HepG2 (cell line): ENCODE measurements at regions not wholly inside any gene's neighbourhood (a gene's known extent, or its start where the extent isn't known, plus 50 kb on each side); places are given as distances from the start of the nearest gene placed in this dataset.

Experiments
- ATAC-seq: fragments of 200-7000 bp; cut with Tn5 transposase; 3 replicates; pipeline ENCODE4 v1.9.1; 2020; ENCODE audit warnings: mild to moderate bottlenecking, moderate library complexity
- BruUV-seq: library from RNA; stranded (reverse); fragments of 400-500 nt; replicated peaks from 2 replicates; lab custom pipeline; 2021; lab: Mats Ljungman, UMichigan
- CTCF ChIA-PET: fragments of 300-600 bp; formaldehyde crosslinking; extraction: SDS; loops from one replicate; lab custom pipeline; 2021; ENCODE audit warnings: low total read pairs, inconsistent platforms, low intra/inter-chr PET ratio; lab: Yijun Ruan, JAX
- POLR2A ChIA-PET: fragments of 350-600 bp; sonication (Branson Sonifier 250); formaldehyde crosslinking; loops from one replicate; lab custom pipeline; 2020; ENCODE audit warnings: antibody characterized with exemption, inconsistent platforms; lab: Yijun Ruan, JAX
- DNase-seq: peaks from one replicate; pipeline ENCODE4 v3.0.0-alpha.2; 2015; ENCODE audit warnings: low spot score
- FAIRE-seq: peaks from 3 replicates; lab custom pipeline; 2011; peaks lifted over from hg19 to GRCh38; lab: Jason Lieb, UNC
- H2AFZ ChIP-seq: one replicate; pipeline ENCODE4 v1.6.1; 2011; ENCODE audit warnings: low read length, inconsistent platforms
- H3K27ac ChIP-seq: fragments of 300-600 bp; 3 replicates; pipeline ENCODE4 v1.8.0; 2011; ENCODE audit warnings: mixed run types, mild to moderate bottlenecking, mixed read lengths, low read length, inconsistent platforms; ENCODE audit not compliant: insufficient read depth; ENCODE audit errors: extremely low read length
- H3K27me3 ChIP-seq, 2 experiments: fragments of 200-600 bp in 1 of 2; 2 replicates in 1 of 2; 3 replicates in 1 of 2; pipeline versions ENCODE4 v1.6.0 to v1.8.0; 2011; ENCODE audit warnings: low read length in 2 of 2, mild to moderate bottlenecking in 2 of 2, moderate library complexity in 2 of 2, inconsistent platforms in 1 of 2; ENCODE audit not compliant: insufficient read depth in 2 of 2, control insufficient read depth in 1 of 2
- H3K36me3 ChIP-seq, 2 experiments: fragments of 200-600 bp in 1 of 2; replicated peaks in 1 of 2; 2 replicates in 1 of 2; 3 replicates in 1 of 2; pipeline versions ENCODE4 v1.5.1 to v1.8.0; 2011; ENCODE audit warnings: low read length in 2 of 2, inconsistent platforms in 1 of 2; ENCODE audit not compliant: insufficient read depth in 2 of 2, control insufficient read depth in 1 of 2
- H3K4me1 ChIP-seq: 2 replicates; pipeline ENCODE4 v1.5.1; 2012; ENCODE audit warnings: low read length, inconsistent platforms; ENCODE audit not compliant: insufficient read depth
- H3K4me2 ChIP-seq: 2 replicates; pipeline ENCODE4 v1.6.0; 2011; ENCODE audit warnings: low read depth, low read length, inconsistent platforms
- H3K4me3 ChIP-seq, 3 experiments: fragments of 200-600 bp in 1 of 3; sonication (generic), shearing (Covaris generic) in 1 of 3; replicated peaks in 1 of 3; 2 replicates each; pipeline ENCODE4 v1.5.1; 2011 to 2016; ENCODE audit warnings: low read length in 3 of 3, inconsistent platforms in 2 of 3, low read depth in 2 of 3, mild to moderate bottlenecking in 2 of 3, control low read depth in 1 of 3, mixed read lengths in 1 of 3; ENCODE audit not compliant: insufficient read depth in 1 of 3
- H3K79me2 ChIP-seq: one replicate; pipeline ENCODE4 v1.6.1; 2011; ENCODE audit warnings: low read length, inconsistent platforms; ENCODE audit not compliant: insufficient read depth
- H3K9ac ChIP-seq: 2 replicates; pipeline ENCODE4 v1.6.0; 2011; ENCODE audit warnings: mild to moderate bottlenecking, low read depth, low read length, inconsistent platforms; ENCODE audit not compliant: insufficient read depth
- H3K9me3 ChIP-seq: 2 replicates; pipeline ENCODE4 v1.5.1; 2012; ENCODE audit warnings: mild to moderate bottlenecking, low read length
- H4K20me1 ChIP-seq: 2 replicates; pipeline ENCODE4 v1.6.0; 2011; ENCODE audit warnings: inconsistent platforms, mild to moderate bottlenecking, low read length, moderate library complexity; ENCODE audit not compliant: insufficient read depth
- ARHGAP35 ChIP-seq: sonication (generic); formaldehyde crosslinking; IDR thresholded peaks from 2 replicates; pipeline ENCODE4 v1.9.0; 2022; ENCODE audit warnings: mild to moderate bottlenecking, inconsistent platforms, moderate library complexity, missing genetic modification reagents, borderline replicate concordance
- ARID5B ChIP-seq: IDR thresholded peaks from 2 replicates; pipeline ENCODE4 v1.4.0; 2020; ENCODE audit warnings: mild to moderate bottlenecking, missing genetic modification reagents
- ATF7 ChIP-seq, 2 experiments: fragments of 450-650 bp in 1 of 2; sonication (generic) in 1 of 2; formaldehyde crosslinking in 1 of 2; IDR thresholded peaks; 2 replicates each; pipeline versions ENCODE4 v1.4.0 to v1.6.1; 2016 to 2020; ENCODE audit warnings: antibody characterized with exemption in 1 of 2, mild to moderate bottlenecking in 1 of 2, missing genetic modification reagents in 1 of 2
- DBP ChIP-seq: sonication (generic); formaldehyde crosslinking; IDR thresholded peaks from 2 replicates; pipeline ENCODE4 v1.4.0; 2020; ENCODE audit warnings: missing genetic modification reagents; ENCODE audit errors: not compliant biosample characterization
- HDAC2 ChIP-seq: sonication (generic); formaldehyde crosslinking; IDR thresholded peaks from 2 replicates; pipeline ENCODE4 v1.4.0; 2020; ENCODE audit warnings: missing genetic modification reagents
- JUN ChIP-seq: sonication (generic); formaldehyde crosslinking; IDR thresholded peaks from 2 replicates; pipeline ENCODE4 v1.4.0; 2020; ENCODE audit warnings: mild to moderate bottlenecking, missing genetic modification reagents
- MYC ChIP-seq: sonication (generic); formaldehyde crosslinking; IDR thresholded peaks from 2 replicates; pipeline ENCODE4 v1.9.0; 2021; ENCODE audit warnings: missing genetic modification reagents, borderline replicate concordance
- NKX3-1 ChIP-seq: sonication (generic); formaldehyde crosslinking; IDR thresholded peaks from 2 replicates; pipeline ENCODE4 v1.5.0; 2020; ENCODE audit warnings: missing genetic modification reagents
- PRDM10 ChIP-seq: sonication (generic); formaldehyde crosslinking; IDR thresholded peaks from 2 replicates; pipeline ENCODE4 v1.4.0; 2020; ENCODE audit warnings: low read depth, missing genetic modification reagents
- RXRB ChIP-seq: IDR thresholded peaks from 2 replicates; pipeline ENCODE4 v1.6.1; 2016; ENCODE audit warnings: borderline replicate concordance, missing genetic modification reagents, missing compliant biosample characterization
- TEAD3 ChIP-seq: optimal IDR thresholded peaks from 2 replicates; pipeline ENCODE3; 2016; ENCODE audit warnings: borderline replicate concordance
- ZNF10 ChIP-seq: sonication (generic); formaldehyde crosslinking; IDR thresholded peaks from 2 replicates; pipeline ENCODE4 v1.4.0; 2020; ENCODE audit warnings: mild to moderate bottlenecking, low read depth, missing genetic modification reagents, borderline replicate concordance
- ZNF20 ChIP-seq: sonication (generic); formaldehyde crosslinking; IDR thresholded peaks from 2 replicates; pipeline ENCODE4 v1.4.0; 2020; ENCODE audit warnings: mild to moderate bottlenecking, moderate library complexity, missing genetic modification reagents
- ZNF772 ChIP-seq: sonication (generic); formaldehyde crosslinking; IDR thresholded peaks from 2 replicates; pipeline ENCODE4 v1.5.0; 2020; ENCODE audit warnings: mild to moderate bottlenecking, missing genetic modification reagents
- ZNF784 ChIP-seq: sonication (generic); formaldehyde crosslinking; IDR thresholded peaks from 2 replicates; pipeline ENCODE4 v1.5.1; 2020; ENCODE audit warnings: missing genetic modification reagents, mild to moderate bottlenecking, borderline replicate concordance
- WGBS: methylation state at CpG from one replicate; pipeline ENCODE4 v1.1.6; 2017; ENCODE audit warnings: low lambda C conversion rate; 5-methylcytosine and 5-hydroxymethylcytosine counted together
- in situ Hi-C: cut with HindIII; loops from 2 replicates; pipeline ENCODE4 v1.10.0; 2017; ENCODE audit warnings: low pct_unique_long_range_greater_than_20kb; ENCODE audit not compliant: extremely low pct_ligation_motif_present
- intact Hi-C: fragments of 100-400 bp; cut with micrococcal nuclease; formaldehyde crosslinking; loops from one replicate; pipeline ENCODE4 v1.10.0; 2022; ENCODE audit not compliant: unreplicated experiment

GRCh38 chr12:131471271-131471905 lies 239.5 kb upstream of the SFSWAP start:
- intact Hi-C loops = no loop called here
- POLR2A ChIA-PET = no interaction called here
- in situ Hi-C loops = loop anchor here (25.0 kb wide), 1 partner anchor 559 kb away; no protein-coding TSS in a partner anchor
- Histone ChIP-seq H3K4me3 (no peak overlapping the region; a peak in 1 of 6 replicates), H4K20me1 (no peaks in the 10 kb centered on the region), H3K27me3 (peaks cover 3 to 20% of the 10 kb centered on the region in 2 experiments; a peak in 4 of 5 replicates), H3K36me3 (no peaks in the 10 kb centered on the region), H3K27ac (no peak overlapping the region), H3K4me1 (no peaks in the 10 kb centered on the region), H3K4me2 (no peak overlapping the region; the same call in 1 of the 2 replicates), H3K79me2 (no peaks in the 10 kb centered on the region), H2AFZ (no peak overlapping the region), H3K9ac (no peak overlapping the region), H3K9me3 (no peaks in the 10 kb centered on the region)
- FAIRE-seq (no peak), DNase-seq (no peak), ATAC-seq (no peak)
- CTCF ChIA-PET = no interaction called here
- 7% methylated on average over 15 of the region's 20 CpGs for WGBS
- BruUV-seq = no TSS peak
- TF ChIP-seq ZNF20 (CRISPR knock-in tag) (no peak), MYC (CRISPR knock-in tag) (no peak), DBP (no peak), ZNF772 (CRISPR knock-in tag) (no peak), ARID5B (no peak), ARHGAP35 (CRISPR knock-in tag) (no peak), ZNF784 (CRISPR knock-in tag) (no peak), ATF7 (IDR thresholded peaks at IDR 0.05) (no peak), ATF7 (CRISPR knock-in tag; IDR thresholded peaks at IDR 0.05) (no peak), NKX3-1 (no peak), JUN (CRISPR knock-in tag) (no peak), ZNF10 (CRISPR knock-in tag) (no peak), PRDM10 (CRISPR knock-in tag) (no peak), TEAD3 (no peak), RXRB (CRISPR knock-in tag) (no peak), HDAC2 (CRISPR knock-in tag) (no peak)
